ENCODE measurements at regions not wholly inside any gene's neighbourhood (a gene's known extent, or its start where the extent isn't known, plus 50 kb on each side); places are given as distances from the start of the nearest gene placed in this dataset.

DNA sequence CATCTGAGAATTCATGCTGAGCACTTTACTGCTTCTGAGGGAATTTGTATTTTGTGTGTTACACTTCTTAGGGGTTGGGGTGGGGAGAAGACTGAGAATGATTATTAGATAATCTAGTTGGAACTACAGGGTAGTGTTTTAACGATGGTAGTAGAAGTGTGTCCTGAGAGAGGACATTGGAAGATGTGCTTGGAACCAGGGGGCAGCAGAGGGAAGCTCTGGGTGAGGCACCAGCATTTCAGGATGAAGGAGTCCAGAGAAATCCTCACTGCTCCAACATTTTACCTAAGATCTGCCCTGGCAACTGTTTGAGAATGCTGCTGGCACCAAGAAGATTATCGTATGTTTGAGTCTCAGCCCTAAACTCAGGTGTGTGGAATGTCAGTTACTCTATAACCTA lies 145.5 kb downstream of the SQOR start:
- Histone ChIP-seq H3K27me3 (no peaks in the 10 kb centered on the region), H3K36me3 (replicated peaks in 1 of 2; ENCODE audit: insufficient read depth in 1 of 2, low read depth in 2 of 2) (no peaks in the 10 kb centered on the region), H3K9me3 (no peaks in the 10 kb centered on the region), H3K4me1 (no peaks in the 10 kb centered on the region), H3K27ac (no peak overlapping the region), H3K4me3 (no peak overlapping the region)
- intact Hi-C loops (cut with DNase I), result no loop called here
- no peak for DNase-seq
- WGBS, 2 donors, result 50 to 53% methylated on average over 2 of the region's 2 CpGs
- no peak for TF ChIP-seq POLR2A (IDR thresholded peaks at IDR 0.05)
- TF ChIP-seq, protein P1, sequence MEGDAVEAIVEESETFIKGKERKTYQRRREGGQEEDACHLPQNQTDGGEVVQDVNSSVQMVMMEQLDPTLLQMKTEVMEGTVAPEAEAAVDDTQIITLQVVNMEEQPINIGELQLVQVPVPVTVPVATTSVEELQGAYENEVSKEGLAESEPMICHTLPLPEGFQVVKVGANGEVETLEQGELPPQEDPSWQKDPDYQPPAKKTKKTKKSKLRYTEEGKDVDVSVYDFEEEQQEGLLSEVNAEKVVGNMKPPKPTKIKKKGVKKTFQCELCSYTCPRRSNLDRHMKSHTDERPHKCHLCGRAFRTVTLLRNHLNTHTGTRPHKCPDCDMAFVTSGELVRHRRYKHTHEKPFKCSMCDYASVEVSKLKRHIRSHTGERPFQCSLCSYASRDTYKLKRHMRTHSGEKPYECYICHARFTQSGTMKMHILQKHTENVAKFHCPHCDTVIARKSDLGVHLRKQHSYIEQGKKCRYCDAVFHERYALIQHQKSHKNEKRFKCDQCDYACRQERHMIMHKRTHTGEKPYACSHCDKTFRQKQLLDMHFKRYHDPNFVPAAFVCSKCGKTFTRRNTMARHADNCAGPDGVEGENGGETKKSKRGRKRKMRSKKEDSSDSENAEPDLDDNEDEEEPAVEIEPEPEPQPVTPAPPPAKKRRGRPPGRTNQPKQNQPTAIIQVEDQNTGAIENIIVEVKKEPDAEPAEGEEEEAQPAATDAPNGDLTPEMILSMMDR (IDR thresholded peaks at IDR 0.05), result no peak
- no peak for ATAC-seq

GRCh38 chr15:45784656-45785055 lies 149.8 kb downstream of the SQOR start:
- TF ChIP-seq, protein P1 (IDR thresholded peaks at IDR 0.05), result no peak
- TF ChIP-seq POLR2A (IDR thresholded peaks at IDR 0.05), result no peak
- WGBS, 2 donors, result 40 to 56% methylated on average over 2 of the region's 2 CpGs
- ATAC-seq (no peak), DNase-seq (peak in 1 of 4 donors; percentile 17)
- Histone ChIP-seq H3K9me3 (no peaks in the 10 kb centered on the region), H3K27ac (no peak overlapping the region), H3K4me3 (no peak overlapping the region), H3K36me3 (replicated peaks in 1 of 2; ENCODE audit: insufficient read depth in 1 of 2, low read depth in 2 of 2) (no peaks in the 10 kb centered on the region), H3K27me3 (no peaks in the 10 kb centered on the region), H3K4me1 (no peaks in the 10 kb centered on the region)
- intact Hi-C loops (cut with DNase I), result no loop called here

DNA sequence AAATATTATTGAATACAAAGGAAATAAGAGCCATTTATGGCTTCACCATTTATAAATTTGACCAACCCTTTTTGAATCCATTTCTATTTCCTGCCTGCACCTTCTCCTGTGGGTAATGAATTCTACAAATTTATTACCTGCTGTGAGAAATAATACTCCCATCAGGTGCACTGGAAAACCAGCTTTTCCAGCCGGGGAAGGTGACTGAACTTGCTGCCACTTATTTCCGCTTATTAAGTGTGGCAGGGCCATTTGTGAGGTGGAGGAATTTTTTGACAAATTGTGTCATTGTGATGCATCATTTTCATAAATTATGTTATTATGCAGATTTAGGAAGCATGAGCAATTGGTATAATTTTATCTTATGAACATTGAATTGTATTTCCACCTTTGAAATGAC lies 151.1 kb downstream of the SQOR start:
- no peak for ATAC-seq
- TF ChIP-seq POLR2A (IDR thresholded peaks at IDR 0.05), result no peak
- TF ChIP-seq, protein P1 (IDR thresholded peaks at IDR 0.05), result no peak
- H3K4me3 ChIP-seq, result no peak overlapping the region
- DNase-seq, result no peak
- no peak overlapping the region for H3K27ac ChIP-seq
- intact Hi-C loops (cut with DNase I), result no loop called here
- H3K4me1 ChIP-seq, result no peaks in the 10 kb centered on the region
- WGBS, 2 donors, result 79 to 93% methylated on average over 2 of the region's 2 CpGs
- no peaks in the 10 kb centered on the region for H3K27me3 ChIP-seq
- no peaks in the 10 kb centered on the region for H3K9me3 ChIP-seq
- H3K36me3 ChIP-seq (replicated peaks in 1 of 2; ENCODE audit: insufficient read depth in 1 of 2, low read depth in 2 of 2), result no peaks in the 10 kb centered on the region

- H3K4me3 ChIP-seq, result no peak overlapping the region
- intact Hi-C loops (cut with DNase I), result no loop called here
- peak; percentile 23 to 58 (median 42) for DNase-seq
- H3K36me3 ChIP-seq (replicated peaks in 1 of 2; ENCODE audit: insufficient read depth in 1 of 2, low read depth in 2 of 2), result no peaks in the 10 kb centered on the region
- no peak overlapping the region for H3K27ac ChIP-seq
- H3K27me3 ChIP-seq, result no peaks in the 10 kb centered on the region
- ATAC-seq, result no peak
- no peaks in the 10 kb centered on the region for H3K4me1 ChIP-seq
- WGBS, 2 donors, result 27 to 36% methylated on average over 4 of the region's 4 CpGs
- no peaks in the 10 kb centered on the region for H3K9me3 ChIP-seq
- no peak for TF ChIP-seq POLR2A (IDR thresholded peaks at IDR 0.05)
- TF ChIP-seq, protein P1 (IDR thresholded peaks at IDR 0.05), result peak; percentile 24 to 50 (median 43)
Observed at GRCh38 chr15:45790325-45790943, 155.6 kb downstream of the SQOR start.

- Histone ChIP-seq H3K27me3 (no peaks in the 10 kb centered on the region), H3K9me3 (no peaks in the 10 kb centered on the region), H3K4me3 (no peak overlapping the region), H3K36me3 (replicated peaks in 1 of 2; ENCODE audit: insufficient read depth in 1 of 2, low read depth in 2 of 2) (no peaks in the 10 kb centered on the region), H3K4me1 (no peaks in the 10 kb centered on the region), H3K27ac (no peak overlapping the region)
- DNase-seq, result no peak
- ATAC-seq, result no peak
- intact Hi-C loops (cut with DNase I), result no loop called here
- TF ChIP-seq, protein P1 (IDR thresholded peaks at IDR 0.05), result no peak
- TF ChIP-seq POLR2A (IDR thresholded peaks at IDR 0.05), result no peak
Observed at GRCh38 chr15:45794304-45794703, 159.5 kb downstream of the SQOR start.

Data from body of pancreas (tissue), 4 donors.